Lower leg skin (tissue), 3 donors: ENCODE measurements at regions not wholly inside any gene's neighbourhood (a gene's known extent, or its start where the extent isn't known, plus 50 kb on each side); places are given as distances from the start of the nearest gene placed in this dataset.

Experiments used
- POLR2A ChIP-seq, 2 donors: fragments of 450-650 bp; IDR thresholded peaks; one replicate each; pipeline ENCODE4 v1.6.1; 2016 to 2017; ENCODE audit warnings: antibody characterized with exemption in 2 of 2, mild to moderate bottlenecking in 1 of 2, moderate library complexity in 1 of 2
- TF ChIP-seq, protein P1 (sequence below), 3 donors: fragments of 450-650 bp; IDR thresholded peaks; one replicate each; pipeline ENCODE4 v1.5.1; 2016; ENCODE audit warnings: antibody characterized with exemption in 3 of 3, mild to moderate bottlenecking in 3 of 3, moderate library complexity in 2 of 3

DNA sequence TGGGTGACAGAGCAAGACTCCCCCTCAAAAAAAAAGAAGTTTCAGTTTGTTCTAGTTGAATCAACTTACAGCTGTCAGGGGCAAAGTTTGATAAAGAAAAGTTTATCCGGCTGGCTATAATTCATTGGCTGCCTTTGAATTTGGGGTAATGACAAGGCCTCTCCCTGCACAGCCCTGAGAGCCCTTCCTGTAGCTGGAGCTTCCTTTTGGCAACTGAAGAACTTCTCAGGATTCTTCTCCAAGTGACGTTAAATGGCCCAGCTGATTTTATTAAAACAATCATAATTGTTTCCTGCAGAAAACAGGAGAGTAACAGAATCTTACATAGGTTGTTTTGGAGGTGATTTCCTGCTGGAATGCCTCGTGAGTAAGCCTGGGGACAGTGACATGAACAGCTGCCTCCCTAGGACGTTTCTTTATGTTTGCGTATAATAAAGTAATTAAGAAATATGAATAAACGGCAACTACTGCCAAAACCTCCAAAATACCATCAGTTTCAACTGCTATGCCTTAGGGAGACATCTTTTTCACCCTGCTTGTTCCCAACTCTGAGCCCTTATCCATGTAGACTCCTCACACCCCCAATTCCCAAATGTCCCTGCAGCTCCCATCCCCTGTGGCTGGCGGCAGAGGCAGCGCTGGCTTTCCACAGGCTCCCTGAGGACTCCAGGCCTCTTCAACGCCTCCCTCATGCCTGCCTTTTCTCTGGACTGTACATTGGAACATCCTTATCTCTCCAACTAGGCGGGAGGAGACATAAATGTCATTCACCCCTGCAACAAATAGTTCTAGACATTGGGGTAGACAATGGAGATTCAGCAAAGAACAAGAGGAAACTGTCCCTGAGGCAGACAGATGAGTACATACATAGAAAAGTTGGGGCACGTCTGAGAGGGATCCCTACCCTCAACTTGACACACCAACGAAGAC, 59.2 kb upstream of the FZD7 start:
- TF ChIP-seq POLR2A (IDR thresholded peaks at IDR 0.05) = no peak
- TF ChIP-seq, protein P1, sequence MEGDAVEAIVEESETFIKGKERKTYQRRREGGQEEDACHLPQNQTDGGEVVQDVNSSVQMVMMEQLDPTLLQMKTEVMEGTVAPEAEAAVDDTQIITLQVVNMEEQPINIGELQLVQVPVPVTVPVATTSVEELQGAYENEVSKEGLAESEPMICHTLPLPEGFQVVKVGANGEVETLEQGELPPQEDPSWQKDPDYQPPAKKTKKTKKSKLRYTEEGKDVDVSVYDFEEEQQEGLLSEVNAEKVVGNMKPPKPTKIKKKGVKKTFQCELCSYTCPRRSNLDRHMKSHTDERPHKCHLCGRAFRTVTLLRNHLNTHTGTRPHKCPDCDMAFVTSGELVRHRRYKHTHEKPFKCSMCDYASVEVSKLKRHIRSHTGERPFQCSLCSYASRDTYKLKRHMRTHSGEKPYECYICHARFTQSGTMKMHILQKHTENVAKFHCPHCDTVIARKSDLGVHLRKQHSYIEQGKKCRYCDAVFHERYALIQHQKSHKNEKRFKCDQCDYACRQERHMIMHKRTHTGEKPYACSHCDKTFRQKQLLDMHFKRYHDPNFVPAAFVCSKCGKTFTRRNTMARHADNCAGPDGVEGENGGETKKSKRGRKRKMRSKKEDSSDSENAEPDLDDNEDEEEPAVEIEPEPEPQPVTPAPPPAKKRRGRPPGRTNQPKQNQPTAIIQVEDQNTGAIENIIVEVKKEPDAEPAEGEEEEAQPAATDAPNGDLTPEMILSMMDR (IDR thresholded peaks at IDR 0.05) = no peak
